ENCODE measurements at regions not wholly inside any gene's neighbourhood (a gene's known extent, or its start where the extent isn't known, plus 50 kb on each side); places are given as distances from the start of the nearest gene placed in this dataset.

DNA sequence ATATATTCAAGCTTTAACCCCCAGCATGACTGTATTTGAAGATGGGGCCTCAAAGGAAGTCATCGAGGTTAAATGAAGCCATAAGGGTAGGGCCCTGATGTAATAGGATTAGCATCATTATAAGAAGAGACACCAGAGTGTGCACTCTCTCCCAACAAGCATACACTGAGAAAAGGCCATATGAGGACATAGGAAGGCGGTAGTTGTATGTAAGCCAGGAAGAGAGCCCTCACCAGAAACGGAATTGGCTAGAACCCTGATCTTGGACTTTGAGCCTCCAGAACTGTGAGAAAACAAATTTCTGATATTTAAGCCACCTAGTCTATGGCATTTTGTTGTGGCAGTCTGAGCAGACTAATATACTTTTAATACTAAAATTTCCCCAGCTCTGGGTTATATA is 150.1 kb upstream of the STXBP5 start:
- Histone ChIP-seq H3K36me3 (ENCODE audit: insufficient read depth, low read length) (no peaks in the 10 kb centered on the region), H2AFZ (ENCODE audit: low read depth, low read length) (no peak overlapping the region), H3K4me3 (ENCODE audit: low read depth in 1 of 2, low read length in 2 of 2) (no peak overlapping the region), H3K79me2 (ENCODE audit: insufficient read depth, low read length) (no peaks in the 10 kb centered on the region), H3K9me3 (ENCODE audit: insufficient read depth, low read length, severe bottlenecking) (no peaks in the 10 kb centered on the region), H3K4me1 (ENCODE audit: insufficient read depth, low read length) (no peaks in the 10 kb centered on the region), H3K27ac (ENCODE audit: low read length) (no peak overlapping the region), H4K20me1 (ENCODE audit: insufficient read depth, low read length) (no peaks in the 10 kb centered on the region), H3K27me3 (ENCODE audit: insufficient read depth, low read length, poor library complexity) (no peaks in the 10 kb centered on the region), H3K9ac (ENCODE audit: low read depth, low read length) (no peak overlapping the region), H3K4me2 (ENCODE audit: insufficient read depth, low read length) (no peak overlapping the region)
- TF ChIP-seq EZH2 (IDR thresholded peaks at IDR 0.05; ENCODE audit: borderline replicate concordance, low read depth, low read length, severe bottlenecking), result no peak
- TF ChIP-seq, protein P1, sequence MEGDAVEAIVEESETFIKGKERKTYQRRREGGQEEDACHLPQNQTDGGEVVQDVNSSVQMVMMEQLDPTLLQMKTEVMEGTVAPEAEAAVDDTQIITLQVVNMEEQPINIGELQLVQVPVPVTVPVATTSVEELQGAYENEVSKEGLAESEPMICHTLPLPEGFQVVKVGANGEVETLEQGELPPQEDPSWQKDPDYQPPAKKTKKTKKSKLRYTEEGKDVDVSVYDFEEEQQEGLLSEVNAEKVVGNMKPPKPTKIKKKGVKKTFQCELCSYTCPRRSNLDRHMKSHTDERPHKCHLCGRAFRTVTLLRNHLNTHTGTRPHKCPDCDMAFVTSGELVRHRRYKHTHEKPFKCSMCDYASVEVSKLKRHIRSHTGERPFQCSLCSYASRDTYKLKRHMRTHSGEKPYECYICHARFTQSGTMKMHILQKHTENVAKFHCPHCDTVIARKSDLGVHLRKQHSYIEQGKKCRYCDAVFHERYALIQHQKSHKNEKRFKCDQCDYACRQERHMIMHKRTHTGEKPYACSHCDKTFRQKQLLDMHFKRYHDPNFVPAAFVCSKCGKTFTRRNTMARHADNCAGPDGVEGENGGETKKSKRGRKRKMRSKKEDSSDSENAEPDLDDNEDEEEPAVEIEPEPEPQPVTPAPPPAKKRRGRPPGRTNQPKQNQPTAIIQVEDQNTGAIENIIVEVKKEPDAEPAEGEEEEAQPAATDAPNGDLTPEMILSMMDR (IDR thresholded peaks at IDR 0.05; ENCODE audit: borderline replicate concordance, extremely low read depth, low read length, poor library complexity, severe bottlenecking), result no peak
- ATAC-seq (ENCODE audit: insufficient read depth, low read depth) (no peak), DNase-seq (no peak)

GRCh38 chr6:147054871-147055270 is 149.3 kb upstream of the STXBP5 start:
- no peaks in the 10 kb centered on the region for H3K27me3 ChIP-seq (ENCODE audit: insufficient read depth, low read length, poor library complexity)

DNA sequence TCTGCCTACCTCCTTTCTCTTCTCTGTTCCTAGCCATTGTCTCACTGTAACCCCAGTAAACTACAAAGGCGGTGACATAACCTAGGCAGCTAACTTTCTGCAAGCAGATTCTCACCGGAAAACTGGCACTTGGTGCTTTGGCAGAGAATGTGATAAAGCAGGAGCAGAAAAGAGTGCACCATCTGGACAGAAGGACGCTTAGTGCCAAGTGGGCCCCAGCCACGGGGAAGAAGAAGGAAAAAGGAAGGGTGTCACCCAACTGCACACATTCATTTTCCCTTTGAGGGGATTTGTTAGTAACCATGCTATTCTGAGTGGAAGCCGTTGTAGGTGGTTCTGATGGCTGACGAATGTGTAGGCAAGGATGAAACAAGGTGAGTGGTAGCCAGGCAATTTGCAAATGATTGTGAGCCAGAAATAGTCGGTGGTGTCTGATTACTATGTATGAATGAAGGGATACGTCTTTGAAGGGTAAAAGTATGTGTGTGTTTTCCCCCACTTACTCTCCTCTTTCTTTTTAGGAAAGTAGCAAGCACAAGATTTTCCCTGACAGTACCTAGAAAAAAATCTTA is 148.3 kb upstream of the STXBP5 start:
- Histone ChIP-seq H3K4me3 (ENCODE audit: low read depth in 1 of 2, low read length in 2 of 2) (no peak overlapping the region), H2AFZ (ENCODE audit: low read depth, low read length) (no peak overlapping the region), H3K4me2 (ENCODE audit: insufficient read depth, low read length) (no peak overlapping the region), H3K9ac (ENCODE audit: low read depth, low read length) (no peak overlapping the region), H3K79me2 (ENCODE audit: insufficient read depth, low read length) (no peaks in the 10 kb centered on the region), H3K36me3 (ENCODE audit: insufficient read depth, low read length) (no peaks in the 10 kb centered on the region), H3K4me1 (ENCODE audit: insufficient read depth, low read length) (no peaks in the 10 kb centered on the region), H4K20me1 (ENCODE audit: insufficient read depth, low read length) (no peaks in the 10 kb centered on the region), H3K9me3 (ENCODE audit: insufficient read depth, low read length, severe bottlenecking) (no peaks in the 10 kb centered on the region), H3K27me3 (ENCODE audit: insufficient read depth, low read length, poor library complexity) (no peaks in the 10 kb centered on the region), H3K27ac (ENCODE audit: low read length) (no peak overlapping the region)
- DNase-seq (no peak), ATAC-seq (ENCODE audit: insufficient read depth, low read depth) (no peak)
- TF ChIP-seq, protein P1 (IDR thresholded peaks at IDR 0.05; ENCODE audit: borderline replicate concordance, extremely low read depth, low read length, poor library complexity, severe bottlenecking), result no peak
- no peak for TF ChIP-seq EZH2 (IDR thresholded peaks at IDR 0.05; ENCODE audit: borderline replicate concordance, low read depth, low read length, severe bottlenecking)

More at GRCh38 chr6:147054871-147055270, 149.3 kb upstream of the STXBP5 start:
- Histone ChIP-seq H3K9me3 (ENCODE audit: insufficient read depth, low read length, severe bottlenecking) (no peaks in the 10 kb centered on the region), H3K36me3 (ENCODE audit: insufficient read depth, low read length) (no peaks in the 10 kb centered on the region), H3K4me1 (ENCODE audit: insufficient read depth, low read length) (no peaks in the 10 kb centered on the region), H3K4me3 (ENCODE audit: low read depth in 1 of 2, low read length in 2 of 2) (no peak overlapping the region), H3K27ac (ENCODE audit: low read length) (no peak overlapping the region), H3K4me2 (ENCODE audit: insufficient read depth, low read length) (no peak overlapping the region), H4K20me1 (ENCODE audit: insufficient read depth, low read length) (no peaks in the 10 kb centered on the region), H3K79me2 (ENCODE audit: insufficient read depth, low read length) (no peaks in the 10 kb centered on the region), H3K9ac (ENCODE audit: low read depth, low read length) (no peak overlapping the region), H2AFZ (ENCODE audit: low read depth, low read length) (no peak overlapping the region)
- DNase-seq (no peak), ATAC-seq (ENCODE audit: insufficient read depth, low read depth) (no peak)
- TF ChIP-seq EZH2 (IDR thresholded peaks at IDR 0.05; ENCODE audit: borderline replicate concordance, low read depth, low read length, severe bottlenecking), result no peak
- TF ChIP-seq, protein P1 (IDR thresholded peaks at IDR 0.05; ENCODE audit: borderline replicate concordance, extremely low read depth, low read length, poor library complexity, severe bottlenecking), result no peak
